NB4 (cell line): ENCODE measurements at regions not wholly inside any gene's neighbourhood (a gene's known extent, or its start where the extent isn't known, plus 50 kb on each side); places are given as distances from the start of the nearest gene placed in this dataset.

Experiments
- POLR2A ChIP-seq: IDR thresholded peaks from 2 replicates; pipeline ENCODE4 v1.6.1; 2011; ENCODE audit warnings: mild to moderate bottlenecking; ENCODE audit not compliant: insufficient read length; ENCODE audit errors: extremely low read depth
- TF ChIP-seq, protein P1 (sequence below): IDR thresholded peaks from one replicate; pipeline ENCODE4 v1.5.1; 2012; ENCODE audit warnings: low read depth, low read length

GRCh38 chr3:130288670-130289069 is 56.8 kb upstream of the COL6A5 start:
- TF ChIP-seq, protein P1, sequence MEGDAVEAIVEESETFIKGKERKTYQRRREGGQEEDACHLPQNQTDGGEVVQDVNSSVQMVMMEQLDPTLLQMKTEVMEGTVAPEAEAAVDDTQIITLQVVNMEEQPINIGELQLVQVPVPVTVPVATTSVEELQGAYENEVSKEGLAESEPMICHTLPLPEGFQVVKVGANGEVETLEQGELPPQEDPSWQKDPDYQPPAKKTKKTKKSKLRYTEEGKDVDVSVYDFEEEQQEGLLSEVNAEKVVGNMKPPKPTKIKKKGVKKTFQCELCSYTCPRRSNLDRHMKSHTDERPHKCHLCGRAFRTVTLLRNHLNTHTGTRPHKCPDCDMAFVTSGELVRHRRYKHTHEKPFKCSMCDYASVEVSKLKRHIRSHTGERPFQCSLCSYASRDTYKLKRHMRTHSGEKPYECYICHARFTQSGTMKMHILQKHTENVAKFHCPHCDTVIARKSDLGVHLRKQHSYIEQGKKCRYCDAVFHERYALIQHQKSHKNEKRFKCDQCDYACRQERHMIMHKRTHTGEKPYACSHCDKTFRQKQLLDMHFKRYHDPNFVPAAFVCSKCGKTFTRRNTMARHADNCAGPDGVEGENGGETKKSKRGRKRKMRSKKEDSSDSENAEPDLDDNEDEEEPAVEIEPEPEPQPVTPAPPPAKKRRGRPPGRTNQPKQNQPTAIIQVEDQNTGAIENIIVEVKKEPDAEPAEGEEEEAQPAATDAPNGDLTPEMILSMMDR, result no peak
- TF ChIP-seq POLR2A, result no peak
